ENCODE measurements at regions not wholly inside any gene's neighbourhood (a gene's known extent, or its start where the extent isn't known, plus 50 kb on each side); places are given as distances from the start of the nearest gene placed in this dataset.

DNA sequence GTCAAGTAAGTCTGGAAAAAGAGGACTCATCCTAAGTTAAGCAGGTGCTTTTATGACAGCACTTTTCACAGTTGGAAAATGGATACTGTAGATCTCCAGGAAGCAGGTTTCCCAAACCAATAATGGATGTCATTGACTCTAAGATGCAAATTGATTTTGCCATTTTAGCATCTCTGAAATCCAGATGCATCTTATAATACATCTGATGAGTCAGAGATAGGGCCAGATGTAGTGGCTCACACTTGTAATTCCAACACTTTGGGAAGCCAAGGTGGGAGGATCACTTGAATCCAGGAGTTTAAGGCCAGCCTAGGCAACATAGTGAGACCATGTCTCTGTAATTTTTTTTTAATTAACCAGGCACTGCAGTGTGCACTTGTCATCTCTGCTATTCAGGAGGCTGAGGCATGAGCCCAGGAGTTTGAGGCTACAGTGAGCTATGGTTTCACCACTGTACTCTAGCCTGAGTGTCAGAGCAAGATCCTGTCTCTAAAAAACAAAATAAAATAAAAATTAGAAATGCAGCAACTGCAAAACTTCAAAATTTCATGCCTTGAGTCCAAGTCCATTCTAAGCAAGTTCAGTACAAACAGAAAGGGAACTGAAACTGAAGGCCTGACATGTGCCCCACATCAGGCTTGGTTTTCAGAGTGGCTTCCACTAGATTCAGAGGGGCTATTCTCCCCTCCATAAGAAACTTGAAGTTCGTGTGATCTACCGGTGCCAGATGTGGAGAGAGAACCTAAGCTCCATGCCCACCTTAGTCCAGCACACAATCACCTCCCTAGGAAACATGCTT is 267.8 kb upstream of the NCKAP5 start:
- FAIRE-seq (no peak), DNase-seq (ENCODE audit: low read depth) (no peak)
- Histone ChIP-seq H3K4me3 (ENCODE audit: low read depth, low read length) (no peak overlapping the region), H3K27me3 (ENCODE audit: control insufficient read depth, insufficient read depth, low read length) (no peaks in the 10 kb centered on the region), H3K36me3 (ENCODE audit: control insufficient read depth, insufficient read depth, low read length) (no peaks in the 10 kb centered on the region)
- TF ChIP-seq, protein P1, sequence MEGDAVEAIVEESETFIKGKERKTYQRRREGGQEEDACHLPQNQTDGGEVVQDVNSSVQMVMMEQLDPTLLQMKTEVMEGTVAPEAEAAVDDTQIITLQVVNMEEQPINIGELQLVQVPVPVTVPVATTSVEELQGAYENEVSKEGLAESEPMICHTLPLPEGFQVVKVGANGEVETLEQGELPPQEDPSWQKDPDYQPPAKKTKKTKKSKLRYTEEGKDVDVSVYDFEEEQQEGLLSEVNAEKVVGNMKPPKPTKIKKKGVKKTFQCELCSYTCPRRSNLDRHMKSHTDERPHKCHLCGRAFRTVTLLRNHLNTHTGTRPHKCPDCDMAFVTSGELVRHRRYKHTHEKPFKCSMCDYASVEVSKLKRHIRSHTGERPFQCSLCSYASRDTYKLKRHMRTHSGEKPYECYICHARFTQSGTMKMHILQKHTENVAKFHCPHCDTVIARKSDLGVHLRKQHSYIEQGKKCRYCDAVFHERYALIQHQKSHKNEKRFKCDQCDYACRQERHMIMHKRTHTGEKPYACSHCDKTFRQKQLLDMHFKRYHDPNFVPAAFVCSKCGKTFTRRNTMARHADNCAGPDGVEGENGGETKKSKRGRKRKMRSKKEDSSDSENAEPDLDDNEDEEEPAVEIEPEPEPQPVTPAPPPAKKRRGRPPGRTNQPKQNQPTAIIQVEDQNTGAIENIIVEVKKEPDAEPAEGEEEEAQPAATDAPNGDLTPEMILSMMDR (IDR thresholded peaks at IDR 0.05; ENCODE audit: insufficient read depth, low read length, severe bottlenecking): no peak

DNA sequence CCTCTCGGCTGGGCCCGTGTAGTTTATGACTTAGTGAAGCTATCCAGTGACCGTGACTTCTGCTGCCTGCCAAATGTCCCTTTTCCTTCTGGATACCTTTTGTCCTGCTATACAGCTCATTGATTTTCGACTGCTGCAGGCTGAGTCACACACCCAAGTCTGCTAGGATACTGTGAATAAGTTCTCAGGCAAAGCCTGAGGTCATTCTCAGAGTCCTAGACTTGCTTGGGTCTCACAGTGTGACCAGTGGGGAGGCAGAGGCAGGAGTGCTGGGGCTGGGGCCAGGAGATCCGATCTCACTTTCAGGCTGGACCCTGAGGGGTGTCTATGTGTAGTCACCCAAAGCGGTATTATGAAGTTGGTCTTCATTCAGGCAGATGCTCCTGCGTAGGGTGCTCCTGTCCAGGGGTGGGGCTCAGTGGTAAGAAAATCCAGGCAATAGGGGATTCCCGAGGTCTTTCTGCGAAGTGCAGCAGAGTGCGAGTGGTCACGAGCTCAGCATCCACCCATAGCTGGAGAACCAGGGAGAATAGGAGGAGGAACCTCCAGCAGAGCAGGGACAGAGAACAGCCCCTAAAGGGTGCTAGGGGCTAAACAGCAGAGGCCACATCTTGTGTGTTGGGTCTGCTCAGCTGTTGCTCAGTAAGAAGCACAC is 268.6 kb upstream of the NCKAP5 start:
- H3K4me3 ChIP-seq (ENCODE audit: low read depth, low read length): no peak overlapping the region

DNA sequence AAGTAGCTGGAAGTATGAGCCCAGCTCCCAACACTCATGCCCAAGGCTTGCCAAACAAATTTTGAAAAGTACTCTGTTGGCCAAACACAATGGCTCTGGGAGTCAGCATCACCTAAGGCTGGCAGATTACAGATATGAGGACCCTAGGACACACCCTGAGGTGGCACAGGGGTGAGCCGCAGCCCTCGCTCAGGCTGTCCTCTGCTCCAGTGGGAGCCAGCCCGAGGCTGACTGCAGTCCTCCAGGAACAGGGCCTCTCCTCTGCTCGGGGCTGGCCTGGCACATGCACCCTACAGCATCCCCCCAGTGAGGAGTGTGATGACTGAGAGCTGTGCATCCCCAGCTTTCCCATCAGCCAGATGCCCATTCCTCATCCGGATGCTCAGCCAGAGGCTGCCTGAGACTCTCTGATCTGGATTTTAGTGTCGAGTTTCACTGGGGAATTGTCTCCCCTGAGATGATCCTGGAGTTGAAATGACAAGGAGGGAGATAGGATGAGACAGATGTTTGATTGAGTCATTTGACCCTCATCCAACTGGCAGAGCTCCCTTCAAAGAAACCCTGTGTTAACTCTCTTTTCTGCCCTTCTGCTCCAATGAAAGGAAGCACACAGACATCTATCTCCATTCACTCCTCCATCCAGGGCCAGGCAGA is 269.3 kb upstream of the NCKAP5 start:
- TF ChIP-seq, protein P1 (IDR thresholded peaks at IDR 0.05; ENCODE audit: insufficient read depth, low read length, severe bottlenecking): no peak
- FAIRE-seq (no peak), DNase-seq (ENCODE audit: low read depth) (no peak)
- no peaks in the 10 kb centered on the region for H3K27me3 ChIP-seq (ENCODE audit: control insufficient read depth, insufficient read depth, low read length)
- no peaks in the 10 kb centered on the region for H3K36me3 ChIP-seq (ENCODE audit: control insufficient read depth, insufficient read depth, low read length)
- no peak overlapping the region for H3K4me3 ChIP-seq (ENCODE audit: low read depth, low read length)

More for the DNA sequence above, 268.6 kb upstream of the NCKAP5 start:
- TF ChIP-seq, protein P1 (IDR thresholded peaks at IDR 0.05; ENCODE audit: insufficient read depth, low read length, severe bottlenecking): no peak
- peak; percentile 13 for DNase-seq (ENCODE audit: low read depth)
- FAIRE-seq: no peak
- H3K27me3 ChIP-seq (ENCODE audit: control insufficient read depth, insufficient read depth, low read length): no peaks in the 10 kb centered on the region
- no peaks in the 10 kb centered on the region for H3K36me3 ChIP-seq (ENCODE audit: control insufficient read depth, insufficient read depth, low read length)

DNA sequence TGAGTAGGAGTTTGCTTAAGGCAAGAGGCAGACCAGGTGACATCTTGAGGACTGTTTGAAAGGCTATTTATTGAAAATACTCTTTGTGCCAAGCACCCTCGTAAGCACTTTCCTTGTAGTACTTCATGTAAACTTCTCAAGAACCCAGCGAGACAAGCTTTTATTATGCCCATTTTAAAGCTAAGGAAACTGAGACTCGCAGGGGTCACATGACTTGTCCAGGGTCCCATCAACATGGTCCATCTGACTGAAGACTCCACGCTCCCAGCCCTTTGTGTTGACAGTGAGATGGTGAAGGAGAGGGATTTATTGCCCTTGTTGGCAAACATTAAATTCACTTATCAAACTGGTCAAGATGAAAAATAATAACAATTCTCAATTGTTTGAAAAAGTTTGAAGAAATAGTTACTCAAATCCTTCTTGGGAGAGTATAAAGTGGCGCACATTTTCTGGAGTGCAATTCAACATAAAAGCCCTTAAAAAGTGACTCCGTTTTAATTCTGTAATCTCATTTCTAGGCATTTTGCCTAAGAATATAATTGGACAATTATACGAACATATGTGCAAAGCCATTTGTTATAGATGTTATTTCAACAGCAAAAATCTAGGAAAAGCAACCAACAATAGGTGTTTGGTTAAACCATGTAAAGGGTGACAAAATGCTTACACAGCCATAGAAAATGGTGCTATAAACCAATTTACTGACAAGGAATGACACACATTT is 270.5 kb upstream of the NCKAP5 start:
- TF ChIP-seq, protein P1 (IDR thresholded peaks at IDR 0.05; ENCODE audit: insufficient read depth, low read length, severe bottlenecking): no peak
- no peak overlapping the region for H3K4me3 ChIP-seq (ENCODE audit: low read depth, low read length)
- no peaks in the 10 kb centered on the region for H3K27me3 ChIP-seq (ENCODE audit: control insufficient read depth, insufficient read depth, low read length)
- FAIRE-seq (no peak), DNase-seq (ENCODE audit: low read depth) (no peak)
- H3K36me3 ChIP-seq (ENCODE audit: control insufficient read depth, insufficient read depth, low read length): no peaks in the 10 kb centered on the region

DNA sequence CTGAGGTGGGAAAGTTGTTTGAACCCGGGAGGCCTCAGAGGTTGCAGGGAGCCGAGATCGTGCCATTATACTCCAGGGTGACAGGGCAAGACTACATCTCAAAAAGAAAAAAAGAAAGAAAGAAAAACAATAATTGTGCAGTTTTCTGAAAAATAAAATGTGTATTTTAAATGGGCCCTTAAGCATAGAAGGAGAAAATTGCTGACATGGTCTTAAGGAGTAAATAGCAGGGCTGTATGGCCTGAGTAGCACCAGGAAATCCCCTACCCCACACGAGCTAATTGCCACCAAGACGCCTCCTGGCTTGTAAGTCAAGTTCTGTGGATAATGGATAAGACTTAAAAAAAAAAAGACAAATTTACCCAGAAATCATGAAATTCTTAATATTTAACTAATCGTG is 271.4 kb upstream of the NCKAP5 start:
- H3K36me3 ChIP-seq (ENCODE audit: control insufficient read depth, insufficient read depth, low read length): no peaks in the 10 kb centered on the region
- FAIRE-seq: no peak
- no peak overlapping the region for H3K4me3 ChIP-seq (ENCODE audit: low read depth, low read length)
- DNase-seq (ENCODE audit: low read depth): no peak
- TF ChIP-seq, protein P1 (IDR thresholded peaks at IDR 0.05; ENCODE audit: insufficient read depth, low read length, severe bottlenecking): no peak
- H3K27me3 ChIP-seq (ENCODE audit: control insufficient read depth, insufficient read depth, low read length): no peaks in the 10 kb centered on the region

All from bronchial epithelial cell (primary cell).